ENCODE measurements at regions not wholly inside any gene's neighbourhood (a gene's known extent, or its start where the extent isn't known, plus 50 kb on each side); places are given as distances from the start of the nearest gene placed in this dataset.
A peak's percentile ranks its signal among the peaks of the same experiment; 100 is the strongest.
"Not testable (repeated sequence)": the region's sequence is repeated elsewhere in the genome, so short reads cannot be mapped to it uniquely, and the experiment has no call there.

- not testable (repeated sequence) for DNase-seq
Measured at GRCh38 chr12:83870921-83871599, 1041.5 kb downstream of the SLC6A15 start.

DNA sequence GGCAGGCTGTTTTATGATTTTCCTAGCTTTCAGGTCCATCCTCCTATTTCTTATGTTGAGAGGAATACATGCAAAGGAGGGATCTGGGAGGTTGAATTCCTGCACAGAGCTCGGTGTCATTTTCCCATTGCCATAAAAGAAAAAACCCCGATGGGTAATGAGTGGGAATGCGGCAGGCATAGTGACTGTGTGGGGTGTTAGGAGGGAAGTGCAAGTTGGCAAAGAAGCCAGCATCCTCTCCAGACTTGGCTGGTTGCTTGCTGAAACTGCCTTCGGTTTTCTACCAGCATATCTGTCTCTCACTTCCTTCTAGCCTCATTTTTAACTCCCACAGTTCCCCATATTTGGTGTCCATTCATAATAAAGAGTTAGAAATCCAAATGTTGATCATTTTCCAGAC lies 1046.1 kb downstream of the SLC6A15 start:
- DNase-seq = no peak

DNA sequence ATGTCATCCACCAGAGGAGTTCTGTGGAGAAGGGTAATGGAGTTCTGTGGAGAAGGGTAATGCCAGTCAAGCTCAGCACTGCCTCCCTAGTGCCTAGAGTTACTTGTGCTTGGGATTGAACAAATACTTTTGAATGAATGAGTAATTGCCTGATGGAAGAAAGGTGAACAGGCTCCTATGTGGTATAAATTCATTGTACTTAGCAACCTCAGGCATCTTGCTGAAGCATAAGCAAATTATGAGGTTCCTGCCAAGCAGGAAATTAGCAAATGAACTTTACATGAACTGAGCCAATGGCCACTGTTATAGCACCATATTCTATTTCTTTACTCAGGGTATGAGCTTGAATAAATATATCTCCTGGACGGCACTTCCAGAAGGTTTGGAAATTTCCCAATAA lies 1047.2 kb downstream of the SLC6A15 start:
- no peak for DNase-seq

GRCh38 chr12:83864054-83864453 lies 1048.5 kb downstream of the SLC6A15 start:
- DNase-seq = no peak

- DNase-seq = no peak
Measured at GRCh38 chr12:83859021-83859420, 1053.6 kb downstream of the SLC6A15 start.

DNA sequence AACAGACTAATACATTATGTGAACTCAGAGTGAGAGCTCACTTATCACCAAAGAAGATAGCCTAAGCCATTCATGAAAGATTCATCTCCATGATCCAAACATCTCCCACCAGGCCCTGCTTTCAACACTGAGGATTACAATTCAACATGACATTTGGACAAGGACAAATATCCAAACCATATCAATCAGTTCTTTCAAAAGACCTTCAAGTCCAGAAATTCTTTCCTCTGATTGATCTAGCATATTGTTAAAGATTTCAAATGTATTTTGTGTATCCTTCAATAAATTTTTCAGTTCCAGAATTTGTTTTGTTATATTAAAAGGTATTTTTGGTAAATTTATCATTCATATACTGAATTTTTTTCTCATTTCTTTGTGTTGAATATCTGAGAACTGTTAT lies 1055.8 kb downstream of the SLC6A15 start:
- DNase-seq = no peak

- no peak for DNase-seq
Measured at GRCh38 chr12:83850531-83850930, 1062.1 kb downstream of the SLC6A15 start.

DNA sequence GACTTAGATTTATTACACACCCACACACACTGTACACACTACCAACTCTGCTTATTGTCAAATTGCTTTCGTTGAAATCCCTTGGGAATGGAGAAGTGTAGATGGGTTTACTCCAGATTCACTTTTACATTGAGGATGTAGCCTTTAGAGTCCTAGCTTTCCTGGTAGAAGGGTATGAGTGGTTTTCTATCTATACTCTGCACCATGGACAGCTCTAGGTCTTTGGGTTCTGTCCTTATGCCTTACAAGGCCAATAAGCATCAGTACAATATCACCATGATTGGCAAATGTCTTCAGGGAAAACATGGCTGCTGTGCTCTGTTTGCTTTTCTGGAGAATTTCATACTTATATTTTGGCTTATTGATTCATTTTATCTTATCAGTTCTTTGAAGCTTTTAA lies 1063.9 kb downstream of the SLC6A15 start:
- no peak for DNase-seq

- no peak for DNase-seq
Measured at GRCh38 chr12:83843541-83843940, 1069.1 kb downstream of the SLC6A15 start.

- DNase-seq = no peak
Measured at GRCh38 chr12:83841620-83842019, 1071.0 kb downstream of the SLC6A15 start.

DNA sequence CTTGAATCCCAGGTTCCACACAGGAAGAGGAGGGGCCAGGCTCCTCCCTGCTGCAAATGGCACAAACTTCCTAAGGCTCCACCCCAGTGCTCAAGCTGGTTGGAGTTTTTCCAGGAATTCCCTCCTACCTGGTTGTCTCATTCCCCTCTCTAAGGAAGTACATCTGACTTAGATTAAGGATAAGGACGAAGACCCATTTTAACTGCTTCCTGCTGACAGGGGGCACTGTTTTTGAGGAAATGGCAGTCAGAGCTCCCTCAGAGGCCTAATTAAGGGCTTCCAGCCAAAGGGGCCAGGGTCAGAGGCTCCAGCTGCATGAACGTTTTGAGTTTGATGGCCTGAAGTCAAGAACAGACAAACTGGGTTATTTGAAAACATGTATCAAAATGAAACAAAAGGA lies 1084.7 kb downstream of the SLC6A15 start:
- no peak for DNase-seq

- DNase-seq = no peak
Measured at GRCh38 chr12:83827193-83827592, 1085.4 kb downstream of the SLC6A15 start.

DNA sequence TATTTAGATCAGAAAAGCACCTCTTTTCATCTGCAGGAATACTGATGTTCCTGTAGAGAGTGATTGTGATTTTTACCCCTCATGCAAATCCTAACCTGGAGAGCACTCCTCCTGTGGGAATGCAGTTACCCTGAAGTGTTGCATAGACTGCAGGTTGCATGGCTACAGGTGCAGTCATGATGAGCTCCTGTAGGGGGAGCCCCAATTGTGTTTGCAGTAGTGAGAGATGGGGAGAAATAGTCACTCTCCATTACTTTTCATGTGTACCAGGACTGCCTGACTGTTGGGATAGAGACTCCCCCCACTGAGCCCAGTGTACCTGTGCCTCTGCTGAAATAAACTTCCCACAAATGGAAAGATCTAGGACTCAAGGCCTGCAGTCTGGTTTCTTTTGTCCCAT lies 1086.5 kb downstream of the SLC6A15 start:
- no peak for DNase-seq

DNA sequence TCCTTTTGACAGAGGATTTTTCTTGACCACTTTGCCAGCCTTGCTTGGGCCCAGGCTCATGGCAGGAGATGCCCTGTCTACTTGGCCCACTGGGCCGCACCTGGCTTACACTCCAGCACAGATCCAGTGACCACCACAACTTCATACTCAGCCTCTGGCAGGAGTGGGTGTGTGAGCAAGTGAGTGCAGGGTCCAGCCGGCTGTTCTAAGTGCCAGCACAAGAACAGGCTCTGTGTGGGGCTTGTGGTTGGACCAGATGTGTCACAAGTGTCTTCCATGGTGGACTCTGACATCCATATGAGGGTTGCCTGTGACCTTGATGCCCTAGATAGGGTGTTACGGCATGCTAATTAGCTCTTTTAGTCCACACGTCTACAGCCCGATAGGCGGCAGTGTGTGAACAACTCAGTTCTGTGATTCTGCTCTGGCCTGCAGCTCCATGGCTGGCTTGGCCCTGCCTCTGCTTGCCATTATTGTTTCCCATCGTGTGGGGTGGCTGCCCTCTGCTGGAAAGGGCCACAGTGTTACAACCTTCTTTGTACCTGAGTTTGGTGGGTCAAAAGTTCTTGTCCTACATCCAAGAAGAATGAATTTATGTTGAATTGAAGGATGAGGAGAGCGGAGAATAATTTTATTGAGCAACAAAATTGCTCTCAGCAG lies 1089.1 kb downstream of the SLC6A15 start:
- peak; percentile 8 for DNase-seq

DNA sequence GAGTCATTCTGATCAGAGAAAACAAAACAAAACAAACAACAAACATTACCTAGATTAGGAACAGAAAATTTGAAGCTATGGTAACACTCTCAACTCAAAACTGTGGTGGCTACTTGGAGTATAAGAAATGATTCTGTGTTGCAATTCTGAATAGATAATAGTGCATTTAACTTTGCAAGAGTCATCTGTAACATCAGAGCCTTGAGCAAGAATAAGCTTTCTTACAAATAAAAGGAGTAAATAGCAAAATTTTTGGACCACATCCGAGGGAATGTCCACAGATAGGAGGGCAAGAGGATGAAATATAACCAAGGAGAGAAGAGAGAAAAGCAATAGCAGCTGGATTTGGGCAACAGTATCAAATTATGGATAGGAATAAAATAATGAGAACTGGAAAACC lies 1090.6 kb downstream of the SLC6A15 start:
- DNase-seq = no peak

DNA sequence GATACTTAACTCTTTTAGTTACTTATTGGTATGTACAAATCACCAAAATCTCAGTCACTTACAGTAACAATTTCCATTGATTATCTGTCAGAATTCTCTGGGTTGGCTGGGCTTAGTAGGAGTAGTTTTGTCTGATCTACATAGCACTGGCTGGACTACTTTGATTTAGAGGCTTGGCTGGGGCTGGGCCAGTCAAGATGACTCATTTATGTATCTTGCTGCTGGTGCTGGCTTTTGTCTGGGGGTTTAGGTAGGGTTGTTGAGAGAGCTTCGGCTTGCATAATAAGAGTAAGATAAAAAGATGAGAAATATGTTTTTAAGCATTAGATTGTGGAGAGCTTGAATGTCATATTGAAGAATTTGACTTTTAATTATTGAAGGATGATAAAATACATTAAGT lies 1093.7 kb downstream of the SLC6A15 start:
- no peak for DNase-seq

DNA sequence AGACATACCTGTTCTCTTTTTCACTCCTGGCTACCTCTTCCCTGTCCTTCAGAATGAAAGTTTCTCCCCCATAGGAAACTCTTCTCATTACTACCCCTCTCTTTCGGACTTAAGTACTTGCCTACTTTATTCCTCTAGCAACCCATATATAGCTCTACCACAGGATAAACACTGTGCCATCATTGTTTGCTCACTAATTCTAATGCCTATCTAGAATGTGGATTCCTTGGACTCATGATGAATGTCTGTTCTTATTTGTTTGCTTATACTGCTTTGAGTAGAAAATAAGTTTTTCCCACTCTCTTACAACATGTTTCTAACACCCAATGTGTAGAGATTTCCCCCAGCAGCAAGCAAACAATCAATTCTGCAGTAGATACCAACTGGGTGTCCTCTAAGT lies 1094.9 kb downstream of the SLC6A15 start:
- DNase-seq = no peak

GRCh38 chr12:83808591-83808990 lies 1104.0 kb downstream of the SLC6A15 start:
- no peak for DNase-seq

DNA sequence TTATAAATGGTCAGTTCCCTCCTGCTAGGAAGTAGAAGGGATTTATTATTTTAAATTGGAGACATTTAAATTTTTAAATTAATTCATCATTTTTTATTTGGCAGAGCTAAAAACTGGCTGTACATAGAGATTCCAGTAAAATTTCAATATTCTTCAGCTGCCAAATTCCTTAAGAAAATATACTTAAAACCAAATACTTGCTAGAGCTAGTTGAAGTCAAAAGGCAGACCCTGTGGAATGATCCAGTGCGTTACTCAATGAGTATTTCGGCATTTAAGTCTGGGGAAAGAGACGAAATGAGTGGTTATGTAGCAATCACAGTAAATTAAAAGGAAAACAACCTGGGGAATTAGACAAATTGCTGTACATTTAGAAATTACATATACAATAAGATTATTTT lies 1104.7 kb downstream of the SLC6A15 start:
- DNase-seq = no peak

GRCh38 chr12:83805873-83806272 lies 1106.7 kb downstream of the SLC6A15 start:
- DNase-seq = no peak

DNA sequence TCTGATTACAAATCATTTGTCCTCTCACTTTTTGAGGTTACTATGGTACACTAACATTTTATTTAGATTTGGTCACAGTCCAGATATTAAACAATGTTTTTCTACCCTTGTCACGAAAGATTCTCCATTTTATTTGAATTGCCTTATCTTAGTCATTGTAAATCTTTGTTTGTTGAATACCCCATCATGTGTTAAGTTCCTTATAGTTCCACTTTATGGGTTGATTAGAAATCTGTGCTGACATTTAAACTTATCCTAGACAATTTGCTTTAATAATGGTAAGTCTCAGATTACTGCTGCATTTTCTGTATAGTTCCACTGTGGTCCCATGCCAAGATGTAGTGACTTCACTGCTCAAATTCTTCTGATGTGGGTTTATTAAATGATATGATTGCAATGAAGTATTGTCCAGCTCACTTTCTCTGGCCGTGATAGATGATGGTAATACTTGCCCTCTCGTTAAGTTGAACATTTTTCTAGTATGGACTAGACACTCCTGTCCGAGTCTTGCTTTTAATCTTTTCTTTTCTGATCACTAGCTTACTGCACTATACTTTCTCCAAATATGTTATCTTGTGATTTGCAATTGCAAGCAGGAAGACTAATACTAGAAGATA lies 1107.3 kb downstream of the SLC6A15 start:
- no peak for DNase-seq

GRCh38 chr12:83801972-83802371 lies 1110.6 kb downstream of the SLC6A15 start:
- DNase-seq = no peak

GRCh38 chr12:83800022-83800421 lies 1112.6 kb downstream of the SLC6A15 start:
- no peak for DNase-seq

- DNase-seq = no peak
Measured at GRCh38 chr12:83796531-83796930, 1109.8 kb downstream of the TMTC2 start.

GRCh38 chr12:83793616-83794015 lies 1106.9 kb downstream of the TMTC2 start:
- no peak for DNase-seq
